SIG-M5 treated with dmso at 0.1 percent for 504 hours (cell line): ENCODE measurements at regions not wholly inside any gene's neighbourhood (a gene's known extent, or its start where the extent isn't known, plus 50 kb on each side); places are given as distances from the start of the nearest gene placed in this dataset.
"Not testable (repeated sequence)": the region's sequence is repeated elsewhere in the genome, so short reads cannot be mapped to it uniquely, and the experiment has no call there.

Experiments used
- DNase-seq: peaks from one replicate; lab custom pipeline; 2025; ENCODE audit not compliant: unreplicated experiment; lab: John Stamatoyannopoulos, UW

DNA sequence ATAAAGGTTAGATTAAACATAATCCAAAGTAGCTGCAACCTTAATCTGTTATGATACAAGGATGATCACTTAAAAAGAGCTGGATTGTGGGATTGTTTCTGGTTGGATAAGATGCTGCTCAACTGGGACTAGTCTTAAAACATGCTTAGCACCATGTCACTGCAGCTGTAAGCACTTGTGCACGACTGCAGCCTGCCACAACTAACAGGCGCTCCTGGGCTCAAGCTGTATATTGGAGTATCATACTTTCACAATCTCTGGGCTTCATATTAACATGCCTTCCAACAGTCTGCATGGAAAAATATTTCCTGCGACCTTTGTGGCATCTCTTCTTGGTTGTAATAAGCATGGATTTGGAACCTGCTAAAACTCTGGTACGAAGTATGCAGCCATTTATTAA is 493.0 kb upstream of the PITX2 start:
- DNase-seq = no peak

DNA sequence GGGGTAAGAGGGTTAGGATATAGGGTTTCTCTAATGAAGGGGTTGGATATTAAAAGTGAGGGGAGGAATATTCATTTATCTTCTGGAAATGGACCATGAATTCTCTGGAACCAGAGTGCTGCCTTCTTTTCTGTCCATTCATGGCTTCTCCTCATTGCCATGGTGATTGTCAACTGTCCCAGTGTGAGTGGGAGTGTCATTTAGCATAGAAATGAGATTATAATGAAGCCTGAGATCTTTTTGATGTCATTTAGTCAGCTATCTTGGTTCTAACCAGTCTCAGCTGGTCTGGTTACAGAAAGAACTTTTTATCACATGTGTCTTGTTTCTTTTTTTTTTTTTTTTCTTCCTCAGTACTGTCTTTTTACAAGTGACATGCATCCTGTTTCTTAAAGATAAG is 497.3 kb upstream of the PITX2 start:
- no peak for DNase-seq

DNA sequence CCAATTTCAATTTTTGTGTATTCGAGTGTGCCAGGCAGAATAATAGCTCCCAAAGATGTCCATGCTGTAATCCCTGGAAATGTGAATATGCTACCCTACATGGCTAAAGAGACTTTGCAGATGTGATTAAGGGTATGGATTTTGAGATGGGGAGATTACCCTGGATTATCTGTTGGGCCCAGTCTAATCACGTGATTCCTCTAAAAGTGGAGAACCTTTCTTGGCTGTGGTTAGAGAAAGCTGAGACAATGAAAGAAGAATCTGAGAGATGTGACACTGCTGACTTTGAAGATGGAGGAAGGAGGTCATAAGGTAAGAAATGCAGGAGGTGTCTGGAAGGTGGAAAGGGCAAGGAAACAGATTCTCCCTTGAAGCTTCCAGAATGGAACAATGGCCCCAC is 503.5 kb upstream of the PITX2 start:
- DNase-seq = no peak

DNA sequence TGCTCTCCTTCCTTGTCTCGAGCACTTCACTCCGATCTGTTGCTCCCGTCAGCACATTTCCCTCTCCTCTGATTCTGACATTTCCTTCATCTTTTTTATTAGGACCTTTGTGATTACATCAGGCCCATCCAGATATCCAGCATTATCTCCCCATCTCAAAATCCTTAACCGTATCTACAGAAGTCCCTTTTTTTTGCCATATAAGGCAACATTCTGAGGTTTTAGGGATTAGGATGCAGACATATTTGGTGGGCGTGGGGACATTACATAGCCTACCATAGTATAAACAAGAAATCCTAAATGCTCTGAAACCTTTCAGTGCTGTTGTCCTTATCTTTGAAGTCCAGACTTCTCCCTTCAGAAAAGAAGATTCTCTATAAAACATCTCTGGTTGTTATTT is 505.0 kb upstream of the PITX2 start:
- DNase-seq = no peak

DNA sequence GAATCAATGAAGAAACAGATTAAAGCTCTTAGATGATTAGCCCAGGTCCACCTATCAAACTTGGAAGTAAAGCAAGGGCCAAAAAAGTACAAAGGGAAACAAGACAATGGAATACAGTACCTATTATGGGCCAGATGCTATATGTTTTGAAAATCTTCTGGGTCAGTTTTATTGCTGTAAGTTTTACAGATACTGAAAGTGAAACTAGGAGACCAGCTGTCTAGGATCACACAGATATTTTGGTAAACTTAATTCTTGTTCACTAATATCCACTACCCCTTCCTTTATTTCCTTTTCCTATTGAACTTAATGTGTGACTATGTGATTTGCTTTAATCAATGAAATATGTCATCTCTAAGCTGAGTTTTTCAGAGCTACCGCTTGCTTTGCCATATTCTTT is 505.4 kb upstream of the PITX2 start:
- DNase-seq = no peak

DNA sequence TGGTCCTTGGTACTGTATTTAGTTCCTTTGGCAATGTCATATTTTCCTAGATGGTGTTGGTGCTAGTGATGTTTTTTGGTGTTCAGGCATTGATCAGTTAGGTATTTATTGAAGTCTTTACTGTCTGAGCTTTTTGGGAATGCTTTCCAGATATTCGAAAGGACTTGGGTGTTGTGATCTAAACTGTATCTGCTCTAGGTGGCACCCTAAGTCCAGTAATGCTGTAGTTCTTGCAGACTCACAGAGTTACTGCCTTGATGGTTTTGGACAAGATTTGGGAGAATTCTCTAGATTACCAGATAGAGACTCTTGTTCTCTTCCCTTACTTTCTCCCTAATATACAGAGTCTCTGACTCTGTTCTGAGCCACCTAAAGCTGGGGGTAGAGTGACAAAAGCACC is 513.6 kb upstream of the PITX2 start:
- no peak for DNase-seq

DNA sequence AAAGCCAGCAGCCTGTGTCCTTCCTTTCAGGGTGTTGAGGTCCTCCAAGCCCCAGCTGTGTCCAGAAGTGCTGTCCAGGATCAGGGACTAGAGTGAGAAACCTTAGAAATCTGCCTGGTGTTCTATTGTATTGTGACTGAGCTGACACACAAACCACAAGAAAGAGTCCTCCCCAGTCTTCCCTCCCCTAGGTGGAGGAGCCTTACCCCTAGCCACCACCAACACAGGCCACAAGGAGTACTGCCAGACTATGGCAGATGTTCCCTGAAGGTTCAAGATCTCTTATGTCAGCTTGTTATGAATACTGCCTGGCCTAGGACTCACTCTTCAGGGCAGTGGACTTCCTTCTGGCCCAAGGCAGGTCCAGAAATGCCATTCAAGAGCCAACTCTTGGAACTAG is 514.1 kb upstream of the PITX2 start:
- DNase-seq = no peak

DNA sequence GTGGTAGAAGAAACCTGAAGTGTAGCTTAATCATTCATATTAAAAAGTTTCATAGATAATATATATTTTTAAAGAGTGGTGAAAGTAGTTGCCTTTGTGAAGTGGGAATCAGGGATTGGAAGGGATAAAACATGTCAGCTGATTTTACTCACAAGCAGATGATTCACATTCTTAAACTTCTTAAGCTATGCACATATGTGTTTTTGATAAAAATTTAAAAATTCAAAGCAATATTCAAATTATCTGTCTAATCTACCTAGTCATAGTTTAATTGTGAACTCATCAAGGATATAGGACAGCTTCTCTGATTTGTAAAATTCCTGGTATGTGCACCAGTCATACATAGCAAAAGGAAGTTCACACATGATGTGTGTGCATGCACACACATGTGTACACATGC is 520.6 kb upstream of the PITX2 start:
- DNase-seq = no peak

DNA sequence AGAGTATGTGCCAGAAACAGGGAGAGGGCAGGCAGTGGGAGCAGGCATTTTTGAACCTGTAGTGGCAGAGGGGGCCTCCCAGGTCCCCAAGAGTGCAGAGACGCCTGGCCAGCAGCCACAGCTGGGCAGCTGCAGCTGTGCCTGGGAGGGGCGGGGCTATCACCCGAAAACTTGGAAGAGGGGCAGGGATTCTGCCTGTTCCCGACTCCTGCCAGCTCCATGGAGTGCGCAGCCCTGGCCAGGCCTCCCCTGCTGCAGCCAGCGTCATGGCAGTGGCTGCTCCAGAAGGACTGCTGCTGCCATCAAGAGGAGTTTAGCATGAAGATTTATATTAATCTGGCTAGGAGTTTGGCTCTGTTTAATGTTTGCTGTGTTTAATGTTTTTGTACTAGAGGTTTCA is 532.1 kb upstream of the PITX2 start:
- DNase-seq = no peak

DNA sequence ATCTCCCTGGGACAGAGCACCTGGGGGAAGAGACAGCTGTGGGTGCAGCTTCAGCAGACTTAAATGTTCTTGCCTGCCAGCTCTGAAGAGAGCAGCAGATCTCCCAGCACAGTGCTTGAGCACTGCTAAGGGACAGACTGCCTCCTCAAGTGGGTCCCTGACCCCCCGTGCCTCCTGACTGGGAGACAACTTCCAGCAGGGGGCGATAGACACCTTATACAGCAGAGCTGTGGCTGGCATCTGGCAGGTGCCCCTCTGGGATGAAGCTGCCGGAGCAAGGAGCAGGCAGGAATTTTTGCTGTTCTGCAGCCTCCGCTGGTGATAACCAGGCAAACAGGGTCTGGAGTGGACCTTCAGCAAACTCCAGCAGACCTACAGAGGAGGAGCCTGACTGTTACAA is 541.7 kb upstream of the PITX2 start:
- not testable (repeated sequence) for DNase-seq

DNA sequence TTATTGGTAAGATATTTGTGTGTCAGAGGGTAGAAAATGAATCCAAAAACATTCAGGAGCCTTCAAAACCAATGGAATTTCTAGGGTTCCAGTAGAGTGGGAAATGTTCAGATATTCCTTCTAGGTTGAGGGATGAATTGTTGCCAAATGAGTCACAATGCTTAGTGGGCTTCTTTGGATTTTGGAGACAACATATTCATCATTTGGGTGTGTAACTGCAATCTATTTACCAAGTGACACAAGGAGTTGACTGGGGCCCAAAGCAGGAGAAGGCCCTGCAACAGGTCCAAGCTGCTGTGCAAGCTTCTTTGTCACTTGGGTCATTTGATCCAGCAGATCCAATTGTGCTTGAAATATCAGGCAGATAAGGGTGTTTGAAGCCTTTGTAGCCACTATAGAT is 551.5 kb upstream of the PITX2 start:
- no peak for DNase-seq

DNA sequence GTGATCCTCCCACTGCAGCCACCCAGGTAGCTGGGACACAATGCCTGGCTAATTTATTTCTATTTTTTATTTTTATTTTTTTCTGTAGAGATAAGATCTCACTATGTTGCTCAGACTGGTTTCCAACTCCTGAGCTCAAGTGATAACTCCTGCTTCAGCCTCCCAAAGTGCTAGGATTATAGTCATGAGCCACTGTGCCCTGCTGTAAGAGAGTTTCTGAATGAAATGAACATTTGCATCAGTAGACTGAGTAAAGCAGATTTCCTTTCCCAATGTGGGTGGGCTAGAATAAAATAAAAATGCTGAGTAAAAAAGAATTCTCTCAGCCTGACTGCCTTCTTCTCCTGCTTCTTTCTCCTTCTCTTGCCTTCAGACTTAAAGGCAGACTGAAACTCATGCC is 555.4 kb upstream of the PITX2 start:
- DNase-seq = no peak

DNA sequence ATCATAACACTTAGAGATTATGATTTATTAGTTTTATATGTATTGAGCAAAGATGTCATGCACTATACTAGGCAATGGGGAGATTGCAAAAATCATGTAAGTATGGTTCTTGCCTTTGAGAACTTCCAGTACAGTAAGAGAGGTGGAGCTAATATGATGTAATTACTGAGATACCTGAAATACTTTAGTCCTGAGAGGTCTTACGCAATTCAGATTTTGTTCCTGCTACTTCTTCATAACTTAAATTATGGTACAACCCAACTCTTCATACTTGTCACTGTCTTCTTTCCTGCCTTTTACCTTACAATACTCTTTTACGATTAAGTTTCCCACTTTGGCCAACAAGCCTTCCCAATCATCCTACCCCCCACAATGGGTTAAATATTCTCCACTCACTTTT is 564.2 kb upstream of the PITX2 start:
- no peak for DNase-seq

DNA sequence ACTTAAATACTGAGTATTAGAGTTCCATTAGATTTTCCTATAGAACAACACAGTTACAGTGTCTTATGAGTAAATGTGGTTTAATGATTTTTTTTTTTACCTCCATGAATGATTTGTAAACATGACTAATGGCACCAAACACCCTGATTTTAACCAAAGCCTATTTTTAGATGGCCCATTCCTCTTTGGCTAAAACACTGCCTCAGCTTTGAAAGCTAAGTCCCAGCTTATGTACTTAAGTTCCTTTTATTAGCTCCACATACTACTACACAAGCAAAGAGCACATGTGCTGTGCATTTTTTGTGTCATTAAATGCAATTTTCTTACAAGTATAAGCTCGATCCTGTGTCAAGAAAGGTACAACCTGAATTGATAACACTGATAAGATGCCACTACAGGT is 575.6 kb upstream of the PITX2 start:
- DNase-seq = no peak

DNA sequence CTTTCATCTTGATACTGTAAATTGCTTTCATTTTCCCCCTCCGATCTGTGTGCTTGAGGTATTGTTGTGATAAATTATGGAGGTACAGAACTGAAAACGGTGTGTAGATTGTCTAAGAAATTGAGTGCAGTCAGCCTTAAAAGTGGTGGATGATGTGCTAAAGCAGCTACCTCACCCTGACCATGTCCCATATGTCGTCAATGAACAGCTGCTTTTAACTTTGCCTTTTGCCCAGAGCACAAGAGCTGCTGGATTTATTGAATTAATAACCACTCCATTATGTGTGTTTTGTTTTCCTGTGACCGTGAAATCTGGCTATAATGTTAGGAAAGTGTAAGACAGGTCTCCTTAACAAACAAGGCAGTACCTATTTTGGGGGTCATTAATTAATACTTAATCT is 581.9 kb upstream of the PITX2 start:
- no peak for DNase-seq

DNA sequence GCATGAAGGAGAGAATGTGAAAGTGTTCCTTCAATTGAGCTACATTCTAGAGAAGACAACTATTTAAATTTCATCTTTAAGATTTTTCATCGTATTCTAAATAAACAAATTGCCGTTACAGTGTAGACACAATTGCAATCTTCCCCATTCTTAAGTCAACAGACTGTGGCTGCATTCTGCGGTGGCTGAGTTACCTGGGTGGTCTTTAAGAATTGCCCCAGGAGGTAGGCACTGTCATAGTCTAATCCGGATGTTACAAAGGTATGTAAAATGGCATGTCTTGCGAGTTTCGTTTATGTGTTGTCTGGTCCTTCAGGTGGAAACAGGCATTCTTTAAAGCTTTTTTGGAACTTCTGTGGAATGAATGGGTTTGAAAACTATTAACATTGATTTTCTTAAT is 586.1 kb upstream of the PITX2 start:
- DNase-seq = no peak

DNA sequence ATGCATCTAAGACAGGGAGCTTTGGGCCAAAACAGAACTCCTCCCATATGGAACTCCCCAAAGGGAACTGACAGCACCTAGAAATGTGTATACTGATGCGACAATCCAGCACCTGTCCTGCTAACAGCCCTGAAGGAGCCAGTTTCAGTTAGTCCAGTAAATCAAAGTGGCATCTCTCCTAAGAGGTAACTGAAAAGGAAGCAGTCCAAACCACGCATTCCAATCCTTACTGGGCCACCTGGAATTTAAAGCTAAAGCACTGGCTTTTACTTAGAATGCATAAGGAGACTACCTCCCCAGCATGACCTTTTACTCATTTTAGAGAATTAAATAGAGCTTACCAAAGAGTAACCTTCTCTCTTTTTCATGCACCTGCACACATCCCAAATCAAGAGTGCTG is 586.8 kb upstream of the PITX2 start:
- DNase-seq = no peak

DNA sequence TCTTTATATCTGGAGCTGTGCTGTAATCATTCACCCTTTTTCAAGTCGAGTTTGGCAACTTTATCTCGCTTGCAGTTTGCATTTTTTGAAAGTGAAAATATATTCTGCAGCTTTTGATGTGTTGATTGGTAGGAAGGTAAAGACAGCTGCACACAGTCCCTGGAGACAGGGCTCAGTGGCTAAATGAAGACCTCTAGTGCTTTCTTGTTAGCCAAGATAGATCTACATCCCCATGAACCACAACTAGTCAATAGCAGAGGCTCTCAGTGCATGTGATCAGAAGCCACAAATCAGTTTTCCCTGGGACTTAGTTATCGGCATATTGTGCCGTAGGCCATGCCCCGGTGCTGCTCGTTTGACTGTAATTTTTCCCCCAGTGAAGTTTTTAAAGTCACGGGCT is 587.7 kb upstream of the PITX2 start:
- DNase-seq = no peak

DNA sequence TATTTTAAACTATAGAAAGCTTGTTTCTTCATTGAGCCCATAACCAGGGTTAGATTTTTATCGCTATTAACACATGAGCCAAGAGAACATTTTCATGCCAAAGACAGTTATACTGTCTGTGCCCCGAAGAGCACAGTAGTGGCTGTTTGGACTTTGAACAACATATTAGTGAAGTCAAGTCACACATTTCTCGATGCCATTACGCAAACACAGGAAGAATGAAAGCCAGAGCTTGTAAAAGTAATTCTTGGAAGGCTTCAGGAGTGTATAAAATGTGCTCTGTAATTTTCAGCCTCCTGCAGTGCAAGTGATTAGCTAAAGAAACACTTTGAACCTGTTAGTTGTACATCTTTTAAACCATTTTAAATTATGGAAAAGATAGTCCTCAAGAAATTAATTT is 590.7 kb upstream of the PITX2 start:
- DNase-seq = no peak

DNA sequence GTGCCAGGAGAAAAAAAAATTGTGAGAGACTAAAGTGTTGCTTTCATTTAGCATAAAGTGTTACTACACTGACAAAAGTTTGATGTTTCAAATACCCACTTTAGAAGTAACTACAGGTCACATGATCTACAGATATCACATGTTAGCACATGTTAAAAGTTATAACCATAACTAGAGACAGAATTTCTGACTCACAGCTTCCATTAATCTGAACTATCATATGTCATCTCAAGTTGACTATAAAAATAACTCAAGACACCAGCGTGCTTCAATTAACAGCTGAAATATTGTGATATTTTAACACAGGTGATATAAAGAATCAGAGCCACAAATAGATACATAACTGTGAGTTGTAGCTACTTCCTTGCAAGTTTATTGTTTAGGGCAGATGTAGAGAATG is 591.5 kb upstream of the PITX2 start:
- no peak for DNase-seq

DNA sequence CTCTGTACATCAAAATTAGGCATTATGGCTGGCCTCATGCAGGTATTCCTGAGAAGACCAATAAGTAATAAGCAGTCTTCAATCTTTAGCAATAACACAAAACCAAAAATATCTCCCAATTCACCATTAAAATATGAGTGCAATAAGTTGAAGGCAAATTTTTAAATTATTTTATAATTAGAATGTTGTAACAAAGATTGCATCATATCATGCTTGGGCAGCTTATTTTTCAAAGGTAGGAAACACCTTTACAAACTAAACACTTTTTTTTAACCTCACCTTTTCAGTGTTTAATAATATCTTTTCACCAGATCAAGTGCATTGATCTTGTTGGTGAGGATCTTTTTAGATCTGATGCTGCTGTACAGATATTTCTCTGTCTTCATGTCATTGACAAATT is 592.9 kb upstream of the PITX2 start:
- DNase-seq = no peak

DNA sequence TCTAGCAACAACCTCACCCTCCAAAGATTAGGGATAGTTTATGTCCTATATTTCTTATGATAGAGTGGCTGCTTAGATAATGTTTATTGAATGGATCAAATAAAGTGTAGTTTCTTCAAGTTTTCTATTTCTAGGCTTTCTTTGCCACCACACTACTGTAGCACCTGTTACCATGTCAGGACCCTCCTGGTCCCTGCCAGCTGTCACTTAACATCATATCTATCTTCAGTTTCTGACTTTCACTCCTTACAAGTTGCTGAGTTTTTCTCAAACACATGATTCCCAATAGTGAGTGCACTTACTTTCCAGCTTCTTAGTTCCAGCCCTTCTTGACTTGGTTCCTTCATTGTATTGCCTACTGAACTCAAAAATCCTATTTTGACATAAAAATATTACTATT is 593.9 kb upstream of the PITX2 start:
- no peak for DNase-seq

DNA sequence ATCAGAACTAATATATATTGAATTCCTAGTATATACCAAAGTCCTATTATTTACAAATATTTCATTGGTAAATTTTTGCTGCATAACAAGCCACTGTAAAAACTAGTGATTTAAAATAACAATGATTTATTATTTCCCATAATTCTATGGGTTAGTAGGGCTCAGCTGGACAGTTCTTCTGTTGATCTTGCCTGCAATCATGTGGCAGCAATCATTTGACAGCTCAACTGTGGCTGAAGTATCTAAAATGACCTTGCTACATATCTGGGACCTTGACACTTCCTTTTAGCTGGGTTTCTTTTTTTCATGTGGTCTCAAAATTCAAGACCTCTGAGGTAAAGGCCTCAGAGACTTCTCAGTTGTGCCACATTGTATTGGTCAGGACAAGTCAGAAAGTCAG is 598.5 kb upstream of the PITX2 start:
- DNase-seq = no peak

DNA sequence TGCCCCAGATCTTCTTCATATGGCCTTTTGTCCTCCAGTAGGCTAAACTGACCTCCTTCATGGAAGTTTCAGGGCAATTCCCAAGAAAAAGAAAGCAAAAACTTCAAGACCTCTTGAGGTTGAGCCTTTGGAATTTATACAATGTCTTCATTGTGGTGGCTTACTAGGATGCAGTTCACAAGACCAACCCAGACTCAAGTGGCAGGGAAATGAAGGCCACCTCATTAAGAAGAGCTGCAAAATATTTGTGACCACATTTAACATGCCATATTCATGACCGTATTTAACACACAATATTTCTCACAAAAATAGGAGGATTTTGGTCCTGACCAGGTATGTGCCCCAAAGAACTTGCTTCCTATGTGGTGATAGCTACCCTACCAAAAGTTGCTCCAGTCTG is 605.5 kb upstream of the PITX2 start:
- DNase-seq = no peak
